EH (cell line): ENCODE measurements at regions not wholly inside any gene's neighbourhood (a gene's known extent, or its start where the extent isn't known, plus 50 kb on each side); places are given as distances from the start of the nearest gene placed in this dataset.
"Not testable (repeated sequence)": the region's sequence is repeated elsewhere in the genome, so short reads cannot be mapped to it uniquely, and the experiment has no call there.

Source experiments
- DNase-seq: peaks from one replicate; pipeline ENCODE4 v3.0.0-alpha.2; 2015; ENCODE audit warnings: low read depth

DNA sequence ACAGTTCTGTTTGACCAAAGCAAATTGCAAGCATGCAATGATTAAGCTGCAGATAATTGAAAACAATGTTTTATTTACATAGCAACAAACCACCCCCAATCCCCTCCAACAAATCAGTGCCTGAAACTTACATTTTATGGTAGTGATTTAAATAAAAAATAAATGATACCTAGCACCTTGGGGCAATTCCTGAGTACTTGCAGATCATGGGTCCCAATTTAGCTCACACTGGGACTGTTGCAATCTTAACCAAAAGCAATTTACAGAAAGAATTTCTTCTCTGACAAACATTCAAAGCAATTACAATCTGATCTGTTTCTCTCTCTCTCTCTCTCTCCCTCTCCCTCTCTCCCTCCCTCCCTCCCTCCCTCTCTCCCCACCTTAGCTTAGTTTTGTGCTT lies 345.7 kb upstream of the PCSK5 start:
- no peak for DNase-seq

DNA sequence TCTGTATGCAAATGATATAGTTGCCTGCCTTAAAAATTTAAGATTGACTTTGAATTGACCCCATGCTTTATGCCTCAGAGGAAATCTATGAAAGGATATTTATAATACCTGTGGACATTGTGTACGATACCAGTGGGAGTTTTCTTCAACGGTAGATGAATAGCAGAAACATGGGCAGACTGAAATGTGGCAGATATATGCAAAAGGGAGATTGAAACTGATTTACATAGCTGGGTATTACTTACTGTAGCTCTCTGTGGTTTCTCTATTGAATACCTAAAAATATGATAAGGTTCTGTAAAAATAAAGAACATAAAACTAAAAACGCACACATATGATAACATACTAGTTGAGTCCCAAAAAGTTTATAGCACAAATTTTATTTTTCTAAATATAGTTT lies 345.2 kb upstream of the PCSK5 start:
- no peak for DNase-seq

- no peak for DNase-seq
Measured at GRCh38 chr9:75548871-75549270, 341.6 kb upstream of the PCSK5 start.

DNA sequence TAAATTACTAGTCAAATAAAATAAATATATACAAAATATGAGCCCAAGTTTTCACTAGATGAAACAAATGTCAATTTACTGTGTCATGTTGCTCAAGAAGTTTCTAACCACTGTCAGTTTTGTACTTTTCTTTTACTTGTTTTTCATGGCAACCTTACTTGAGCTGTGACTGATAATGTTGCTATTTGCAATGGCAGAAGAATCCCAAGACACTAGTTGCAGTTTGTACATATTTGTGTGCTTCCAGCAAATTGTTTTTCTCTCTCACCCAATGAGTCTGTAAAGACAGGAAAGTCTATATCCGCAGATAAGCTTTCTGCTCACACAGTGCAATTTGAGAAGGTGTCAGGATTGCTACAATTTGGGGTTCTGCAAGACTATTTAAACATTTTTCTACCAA lies 338.6 kb upstream of the PCSK5 start:
- DNase-seq, result no peak

GRCh38 chr9:75552941-75553340 lies 337.5 kb upstream of the PCSK5 start:
- peak; percentile 1 for DNase-seq

DNA sequence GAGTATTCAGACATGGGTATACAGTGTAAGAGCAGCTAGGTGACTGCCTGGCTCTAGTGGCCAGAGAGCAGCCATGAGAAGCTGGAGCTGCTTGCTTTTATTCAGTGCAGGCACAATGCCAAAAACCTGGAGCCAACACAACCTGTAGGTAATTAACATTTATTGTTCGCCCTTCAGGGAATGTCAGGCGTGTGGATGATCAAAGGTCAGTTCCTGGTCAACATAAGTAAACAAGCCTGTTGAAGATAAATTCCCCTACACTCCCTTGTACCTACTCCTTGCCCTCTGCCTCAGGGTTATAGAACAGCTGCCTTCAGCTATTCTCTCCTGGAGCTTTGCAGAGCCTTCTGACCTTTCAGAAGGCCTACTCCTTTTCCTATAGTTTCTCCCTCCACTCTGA lies 323.7 kb upstream of the PCSK5 start:
- not testable (repeated sequence) for DNase-seq

- no peak for DNase-seq
Measured at GRCh38 chr9:75570538-75570937, 319.9 kb upstream of the PCSK5 start.

DNA sequence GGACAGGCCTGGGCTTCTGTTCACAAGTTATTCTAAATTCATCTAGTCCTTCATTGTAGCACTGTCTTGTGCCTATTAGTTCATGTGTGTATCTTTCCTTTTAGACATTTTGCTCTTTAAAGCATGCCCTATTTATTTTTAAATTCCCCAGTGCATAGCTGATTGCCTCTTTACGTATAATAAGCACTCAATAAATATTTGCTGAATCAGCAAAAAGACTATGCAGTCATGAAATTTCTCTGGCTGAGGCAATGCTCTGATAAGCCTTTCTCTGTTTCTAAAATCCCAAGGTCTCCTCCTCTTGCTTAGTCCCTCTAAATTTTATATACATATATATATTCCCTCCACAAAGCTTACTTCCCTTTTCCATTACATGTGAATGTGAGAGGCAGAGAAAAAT lies 315.9 kb upstream of the PCSK5 start:
- no peak for DNase-seq

DNA sequence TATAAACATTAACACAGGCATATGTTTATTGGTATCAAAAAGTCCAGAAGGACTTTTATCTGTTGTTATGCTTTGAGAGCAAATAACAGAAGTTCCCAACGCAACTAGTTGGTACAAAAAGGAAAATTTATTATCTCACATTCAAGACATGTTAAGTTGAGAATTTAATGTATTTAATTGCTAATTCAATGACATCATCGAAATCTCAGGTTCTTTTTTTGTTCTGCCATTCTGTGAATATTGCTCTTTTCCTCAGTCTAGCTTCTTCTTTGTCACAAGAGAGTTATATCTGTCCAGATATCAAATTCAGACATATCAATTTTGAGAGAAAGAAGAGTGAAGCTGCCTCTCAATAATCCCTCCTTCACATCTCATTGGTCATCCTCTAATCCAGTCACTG lies 307.6 kb upstream of the PCSK5 start:
- no peak for DNase-seq

DNA sequence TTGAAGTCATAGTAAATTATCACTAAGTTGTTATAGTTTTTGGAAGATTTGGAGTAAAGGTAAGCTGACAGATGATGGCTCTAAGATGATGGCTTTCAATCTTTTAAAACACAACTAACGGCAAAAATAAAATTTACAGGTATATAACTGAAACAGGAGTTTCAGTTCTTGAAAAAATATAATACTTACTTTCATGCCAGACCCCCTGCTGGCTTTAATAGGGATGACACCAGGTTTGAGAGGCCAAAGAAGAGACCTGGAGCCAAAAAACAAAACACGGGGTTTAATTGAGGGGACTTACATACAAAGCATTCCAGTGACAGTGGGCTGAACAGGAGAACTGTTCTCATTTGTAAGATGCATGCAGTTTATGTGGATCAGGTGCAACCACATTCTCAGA lies 301.7 kb upstream of the PCSK5 start:
- DNase-seq, result no peak

DNA sequence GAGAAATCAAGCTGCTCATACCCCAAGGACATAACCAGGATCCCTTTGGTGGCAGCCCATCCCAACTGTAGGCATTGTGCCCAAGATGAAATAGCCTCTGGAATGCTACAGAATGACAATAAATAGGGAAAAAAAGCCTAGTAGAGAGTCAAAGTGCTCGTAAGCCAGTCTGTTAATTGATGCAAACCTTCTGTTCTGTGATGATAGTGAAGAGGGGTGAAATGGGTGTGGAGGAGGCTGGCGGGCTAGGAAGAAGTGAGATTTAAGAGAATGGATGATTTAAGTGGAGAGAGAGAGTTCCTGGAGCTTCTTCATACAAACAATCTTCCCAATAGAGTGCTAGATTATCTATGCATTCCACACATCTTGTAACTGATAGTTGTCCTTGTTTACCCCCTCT lies 301.0 kb upstream of the PCSK5 start:
- DNase-seq, result no peak

DNA sequence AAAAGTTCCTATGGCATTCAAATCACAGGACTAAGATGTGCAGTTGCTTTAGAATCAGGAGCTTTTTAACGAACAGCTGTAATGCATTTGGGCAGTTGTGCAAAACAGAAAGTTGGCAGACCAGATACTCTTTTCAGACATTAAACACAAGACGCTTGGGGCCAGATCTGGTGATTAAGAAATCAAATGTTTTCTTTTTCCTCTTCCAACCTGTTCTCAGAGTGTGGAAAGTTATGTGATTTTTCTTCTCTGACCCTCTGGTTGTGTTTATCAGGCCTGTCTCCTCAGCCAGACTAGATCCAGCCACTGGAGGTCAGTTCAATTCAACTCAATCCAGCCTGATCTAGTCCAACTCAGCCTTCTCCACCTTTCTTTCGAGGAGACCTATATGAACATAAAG lies 298.5 kb upstream of the PCSK5 start:
- no peak for DNase-seq

- no peak for DNase-seq
Measured at GRCh38 chr9:75592586-75592985, 297.9 kb upstream of the PCSK5 start.

GRCh38 chr9:75593920-75594319 lies 296.6 kb upstream of the PCSK5 start:
- DNase-seq, result no peak

GRCh38 chr9:75599126-75599525 lies 291.3 kb upstream of the PCSK5 start:
- no peak for DNase-seq

GRCh38 chr9:75601280-75601679 lies 289.2 kb upstream of the PCSK5 start:
- no peak for DNase-seq

- no peak for DNase-seq
Measured at GRCh38 chr9:75602060-75602459, 288.4 kb upstream of the PCSK5 start.

DNA sequence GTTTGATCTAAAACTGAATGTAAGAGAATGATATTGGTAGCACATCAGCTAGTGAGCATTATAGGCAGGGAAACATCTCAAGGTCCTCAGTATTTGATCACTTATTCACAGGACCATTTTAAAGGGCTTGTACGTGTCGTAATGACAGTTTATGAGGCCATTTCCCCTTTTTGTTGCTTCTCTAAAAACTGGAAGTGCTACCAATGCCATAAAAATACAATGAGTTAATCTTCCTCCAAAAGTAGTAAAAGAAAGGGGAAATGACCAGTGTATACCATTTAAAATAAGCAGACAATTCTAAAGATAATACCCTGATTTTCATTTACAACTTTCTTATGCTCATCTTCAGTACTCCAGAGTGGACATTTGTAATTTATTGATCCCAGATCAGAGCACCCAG lies 285.8 kb upstream of the PCSK5 start:
- DNase-seq, result no peak

DNA sequence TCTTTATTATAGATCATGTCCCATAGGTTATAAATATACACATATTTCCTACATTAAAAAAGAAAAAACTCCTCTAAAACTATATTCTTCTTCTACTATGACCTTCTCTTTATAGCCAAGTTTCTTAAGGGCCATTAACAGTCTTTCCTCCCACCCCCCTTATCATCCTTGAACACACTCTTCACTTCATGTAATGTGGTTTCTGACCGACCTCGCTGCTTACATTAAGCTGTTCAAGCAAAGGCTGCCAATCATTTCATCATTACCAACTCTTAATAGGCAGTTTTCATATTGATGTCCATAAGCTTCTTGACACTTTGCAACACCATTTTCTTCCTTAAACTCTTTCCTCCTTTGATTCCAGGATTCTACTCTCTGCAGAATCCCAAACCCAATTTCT lies 283.0 kb upstream of the PCSK5 start:
- DNase-seq, result no peak

GRCh38 chr9:75609401-75609800 lies 281.1 kb upstream of the PCSK5 start:
- no peak for DNase-seq

DNA sequence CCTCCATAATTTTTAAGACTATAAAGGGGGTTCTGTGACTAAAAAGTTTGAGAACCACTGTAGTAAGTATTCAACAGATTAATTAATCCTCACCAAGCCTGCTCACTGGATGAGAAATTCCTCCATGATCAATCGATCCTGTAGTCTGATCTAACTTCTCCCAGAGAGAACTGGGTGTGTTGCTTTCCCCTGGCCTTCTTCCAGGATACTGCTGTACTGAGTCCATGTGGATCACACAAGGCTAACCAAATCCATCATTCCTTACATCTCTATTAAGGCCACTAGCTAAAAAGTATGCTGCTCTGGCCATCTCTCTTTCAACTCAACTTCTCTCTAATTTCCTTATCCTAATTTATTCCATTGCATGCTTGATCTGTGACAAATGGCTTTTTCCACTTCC lies 280.2 kb upstream of the PCSK5 start:
- DNase-seq, result no peak

- no peak for DNase-seq
Measured at GRCh38 chr9:75612205-75612604, 278.3 kb upstream of the PCSK5 start.

DNA sequence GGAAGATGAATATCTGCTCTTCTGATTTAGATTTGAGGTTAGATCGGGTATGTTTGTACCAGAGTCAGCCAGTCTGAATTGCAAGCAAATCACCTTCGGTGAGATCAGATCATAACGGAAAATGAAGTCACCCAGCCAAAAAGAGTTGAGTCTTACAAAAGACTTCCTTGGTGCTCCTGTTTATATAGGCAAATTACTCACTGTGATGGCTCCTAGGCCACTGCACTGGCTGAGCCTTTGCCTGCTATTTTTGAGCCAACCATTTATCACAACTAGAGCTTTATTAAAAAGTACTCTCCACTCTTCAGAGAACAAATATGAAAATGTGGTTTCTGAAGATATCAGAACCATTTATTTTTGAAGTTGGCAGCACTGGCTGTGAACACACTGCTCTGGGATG lies 277.7 kb upstream of the PCSK5 start:
- DNase-seq, result no peak

DNA sequence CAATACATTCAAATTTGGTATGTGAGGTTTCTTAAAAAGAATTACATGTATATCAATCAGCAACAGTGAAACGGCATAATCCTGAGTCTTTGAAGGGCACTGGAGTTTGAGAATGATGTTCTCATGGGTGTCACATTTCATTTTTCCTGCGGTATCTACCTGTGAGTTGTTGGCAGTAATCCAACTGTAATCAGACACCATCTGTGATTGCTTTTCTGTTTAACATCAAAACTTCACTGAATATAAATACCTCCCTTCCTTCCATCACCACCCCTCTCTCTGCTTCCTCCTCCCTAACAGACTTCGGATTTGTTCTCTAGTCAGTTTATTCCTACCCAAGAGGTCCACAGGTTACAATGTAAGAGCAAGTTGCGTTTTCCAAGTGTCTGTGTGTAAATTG lies 275.2 kb upstream of the PCSK5 start:
- no peak for DNase-seq

GRCh38 chr9:75616052-75616451 lies 274.4 kb upstream of the PCSK5 start:
- DNase-seq, result no peak
